ENCODE measurements at regions not wholly inside any gene's neighbourhood (a gene's known extent, or its start where the extent isn't known, plus 50 kb on each side); places are given as distances from the start of the nearest gene placed in this dataset.

DNA sequence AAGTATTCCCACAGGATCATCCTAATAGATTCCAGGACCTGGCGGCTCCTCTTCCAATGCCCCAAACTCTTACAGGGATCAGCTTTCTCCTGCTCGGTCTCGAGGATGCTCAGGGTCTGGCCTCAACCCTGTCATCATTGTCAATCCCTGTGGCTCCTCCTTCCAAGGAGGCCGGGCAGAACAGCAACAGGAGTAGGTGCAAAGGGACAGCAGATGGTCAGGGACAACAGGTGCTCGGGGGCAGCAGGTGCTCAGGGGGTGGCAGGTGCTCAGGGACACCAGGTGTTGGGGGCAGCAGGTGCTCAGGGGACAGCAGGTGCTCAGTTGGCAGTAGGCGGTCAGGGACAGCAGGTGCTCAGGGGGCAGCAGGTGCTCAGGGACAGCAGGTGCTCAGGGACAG, 84.8 kb downstream of the TTLL2 start:
- TF ChIP-seq RAD21 (conservative IDR thresholded peaks at IDR 0.05 in 1 of 2, IDR thresholded peaks at IDR 0.05 in 1 of 2) (no peak), RARB (CRISPR knock-in tag; IDR thresholded peaks at IDR 0.05) (no peak), EP300 (IDR thresholded peaks at IDR 0.05) (no peak), POLR2A (IDR thresholded peaks at IDR 0.05; ENCODE audit: low read length) (no peak)
- TF ChIP-seq, protein P1, sequence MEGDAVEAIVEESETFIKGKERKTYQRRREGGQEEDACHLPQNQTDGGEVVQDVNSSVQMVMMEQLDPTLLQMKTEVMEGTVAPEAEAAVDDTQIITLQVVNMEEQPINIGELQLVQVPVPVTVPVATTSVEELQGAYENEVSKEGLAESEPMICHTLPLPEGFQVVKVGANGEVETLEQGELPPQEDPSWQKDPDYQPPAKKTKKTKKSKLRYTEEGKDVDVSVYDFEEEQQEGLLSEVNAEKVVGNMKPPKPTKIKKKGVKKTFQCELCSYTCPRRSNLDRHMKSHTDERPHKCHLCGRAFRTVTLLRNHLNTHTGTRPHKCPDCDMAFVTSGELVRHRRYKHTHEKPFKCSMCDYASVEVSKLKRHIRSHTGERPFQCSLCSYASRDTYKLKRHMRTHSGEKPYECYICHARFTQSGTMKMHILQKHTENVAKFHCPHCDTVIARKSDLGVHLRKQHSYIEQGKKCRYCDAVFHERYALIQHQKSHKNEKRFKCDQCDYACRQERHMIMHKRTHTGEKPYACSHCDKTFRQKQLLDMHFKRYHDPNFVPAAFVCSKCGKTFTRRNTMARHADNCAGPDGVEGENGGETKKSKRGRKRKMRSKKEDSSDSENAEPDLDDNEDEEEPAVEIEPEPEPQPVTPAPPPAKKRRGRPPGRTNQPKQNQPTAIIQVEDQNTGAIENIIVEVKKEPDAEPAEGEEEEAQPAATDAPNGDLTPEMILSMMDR (IDR thresholded peaks at IDR 0.05), result no peak
- TF ChIP-seq, protein P2, sequence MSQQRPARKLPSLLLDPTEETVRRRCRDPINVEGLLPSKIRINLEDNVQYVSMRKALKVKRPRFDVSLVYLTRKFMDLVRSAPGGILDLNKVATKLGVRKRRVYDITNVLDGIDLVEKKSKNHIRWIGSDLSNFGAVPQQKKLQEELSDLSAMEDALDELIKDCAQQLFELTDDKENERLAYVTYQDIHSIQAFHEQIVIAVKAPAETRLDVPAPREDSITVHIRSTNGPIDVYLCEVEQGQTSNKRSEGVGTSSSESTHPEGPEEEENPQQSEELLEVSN (IDR thresholded peaks at IDR 0.05; ENCODE audit: borderline replicate concordance, low read depth), result no peak

Data from A549 (cell line).